GM23338 (cell line): ENCODE measurements at regions not wholly inside any gene's neighbourhood (a gene's known extent, or its start where the extent isn't known, plus 50 kb on each side); places are given as distances from the start of the nearest gene placed in this dataset.

Source experiments
- ATAC-seq: fragments of 200-7000 bp; cut with Tn5 transposase; 3 replicates; pipeline ENCODE4 v1.9.1; 2020
- DNase-seq: peaks from one replicate; pipeline ENCODE4 v3.0.0-alpha.2; 2015; ENCODE audit warnings: low spot score
- H2AFZ ChIP-seq: fragments of 200-600 bp; sonication (generic); 2 replicates; pipeline ENCODE4 v1.8.0; 2016; ENCODE audit warnings: antibody characterized with exemption, mild to moderate bottlenecking, moderate library complexity
- H3F3A ChIP-seq: fragments of 200-600 bp; sonication (generic); replicated peaks from 2 replicates; pipeline ENCODE4 v1.8.0; 2017; ENCODE audit warnings: antibody characterized with exemption, mixed run types, low read depth
- H3K27ac ChIP-seq: fragments of 200-600 bp; sonication (generic); 2 replicates; pipeline ENCODE4 v1.6.1; 2016; ENCODE audit warnings: low read depth
- H3K27me3 ChIP-seq: fragments of 200-600 bp; sonication (generic); 2 replicates; pipeline ENCODE4 v1.8.0; 2016; ENCODE audit warnings: mild to moderate bottlenecking, mixed run types, moderate library complexity; ENCODE audit not compliant: insufficient read depth
- H3K36me3 ChIP-seq: fragments of 200-600 bp; sonication (generic); 2 replicates; pipeline ENCODE4 v1.8.0; 2016; ENCODE audit warnings: mild to moderate bottlenecking; ENCODE audit not compliant: insufficient read depth
- H3K4me1 ChIP-seq: fragments of 200-600 bp; sonication (generic); 2 replicates; pipeline ENCODE4 v1.8.0; 2016; ENCODE audit warnings: mild to moderate bottlenecking, moderate library complexity; ENCODE audit not compliant: insufficient read depth
- H3K4me2 ChIP-seq: fragments of 200-600 bp; sonication (generic); 2 replicates; pipeline ENCODE4 v1.7.1; 2017; ENCODE audit warnings: mixed run types
- H3K4me3 ChIP-seq: fragments of 200-600 bp; sonication (generic); 2 replicates; pipeline ENCODE4 v1.6.1; 2016; ENCODE audit warnings: mixed run types
- H3K79me2 ChIP-seq: fragments of 200-600 bp; sonication (generic); replicated peaks from 2 replicates; pipeline ENCODE4 v1.8.0; 2017; ENCODE audit warnings: mild to moderate bottlenecking; ENCODE audit not compliant: insufficient read depth
- H3K9me2 ChIP-seq: fragments of 200-600 bp; sonication (generic); 2 replicates; pipeline ENCODE4 v1.8.0; 2017; ENCODE audit not compliant: insufficient read depth
- H4K20me1 ChIP-seq: fragments of 200-600 bp; sonication (generic); replicated peaks from 2 replicates; pipeline ENCODE4 v1.8.0; 2017; ENCODE audit warnings: mild to moderate bottlenecking; ENCODE audit not compliant: insufficient read depth
- H3K27ac Mint-ChIP-seq: 2 replicates; pipeline ENCODE4 v1.8.0; 2020; ENCODE audit warnings: inconsistent platforms, mild to moderate bottlenecking, moderate library complexity, mixed read lengths
- H3K27me3 Mint-ChIP-seq: 3 replicates; pipeline ENCODE4 v1.8.0; 2022; ENCODE audit warnings: low read depth, mild to moderate bottlenecking, moderate library complexity, mixed read lengths, inconsistent platforms; ENCODE audit not compliant: insufficient read depth, poor library complexity
- H3K36me3 Mint-ChIP-seq: 3 replicates; pipeline ENCODE4 v1.8.0; 2021; ENCODE audit warnings: low read depth, mild to moderate bottlenecking, inconsistent platforms, moderate library complexity, mixed read lengths
- H3K4me1 Mint-ChIP-seq: 3 replicates; pipeline ENCODE4 v1.8.0; 2020; ENCODE audit warnings: mild to moderate bottlenecking, inconsistent platforms, mixed read lengths
- H3K4me3 Mint-ChIP-seq: 3 replicates; pipeline ENCODE4 v1.8.0; 2021; ENCODE audit warnings: moderate library complexity, mild to moderate bottlenecking, inconsistent platforms, mixed read lengths
- H3K9me3 Mint-ChIP-seq: 3 replicates; pipeline ENCODE4 v1.8.0; 2020; ENCODE audit warnings: moderate library complexity, mild to moderate bottlenecking, inconsistent platforms, mixed read lengths
- CREB1 ChIP-seq: fragments of 250-450 bp; sonication (Bioruptor Pico); IDR thresholded peaks from 2 replicates; pipeline ENCODE4 v1.5.0; 2020; ENCODE audit warnings: low read depth, mild to moderate bottlenecking, moderate library complexity
- CTCF ChIP-seq, 2 experiments: fragments of 200-600 bp in 1 of 2; sonication (generic) in 1 of 2; conservative IDR thresholded peaks; 2 replicates each; pipeline versions ENCODE4 v1.5.1 to v1.6.1; 2016 to 2017; ENCODE audit warnings: antibody characterized with exemption in 2 of 2, low read depth in 2 of 2, mild to moderate bottlenecking in 2 of 2, moderate library complexity in 1 of 2
- ETS1 ChIP-seq: IDR thresholded peaks from 2 replicates; pipeline ENCODE4 v1.6.1; 2016; ENCODE audit warnings: antibody characterized with exemption
- JUNB ChIP-seq: IDR thresholded peaks from one replicate; pipeline ENCODE4 v1.6.1; 2016; ENCODE audit warnings: antibody characterized with exemption; ENCODE audit not compliant: unreplicated experiment
- NANOG ChIP-seq: IDR thresholded peaks from 2 replicates; pipeline ENCODE4 v1.6.1; 2016; ENCODE audit warnings: antibody characterized with exemption, borderline replicate concordance
- STAT1 ChIP-seq: IDR thresholded peaks from one replicate; pipeline ENCODE4 v1.6.1; 2016; ENCODE audit warnings: antibody characterized with exemption; ENCODE audit not compliant: unreplicated experiment
- ZNF114 ChIP-seq: fragments of 250-450 bp; sonication (Bioruptor Pico); IDR thresholded peaks from 2 replicates; pipeline ENCODE4 v1.5.0; 2020; ENCODE audit warnings: mild to moderate bottlenecking, moderate library complexity
- ZNF331 ChIP-seq: fragments of 250-450 bp; sonication (Bioruptor Pico); IDR thresholded peaks from 2 replicates; pipeline ENCODE4 v1.5.0; 2020; ENCODE audit warnings: low read depth, mild to moderate bottlenecking, moderate library complexity
- ZNF462 ChIP-seq: fragments of 250-450 bp; sonication (Bioruptor Pico); IDR thresholded peaks from 2 replicates; pipeline ENCODE4 v1.5.0; 2020; ENCODE audit warnings: mild to moderate bottlenecking, moderate library complexity
- TF ChIP-seq, protein P1 (sequence below): IDR thresholded peaks from one replicate; pipeline ENCODE4 v1.6.1; 2018; ENCODE audit warnings: antibody characterized with exemption; ENCODE audit not compliant: unreplicated experiment

DNA sequence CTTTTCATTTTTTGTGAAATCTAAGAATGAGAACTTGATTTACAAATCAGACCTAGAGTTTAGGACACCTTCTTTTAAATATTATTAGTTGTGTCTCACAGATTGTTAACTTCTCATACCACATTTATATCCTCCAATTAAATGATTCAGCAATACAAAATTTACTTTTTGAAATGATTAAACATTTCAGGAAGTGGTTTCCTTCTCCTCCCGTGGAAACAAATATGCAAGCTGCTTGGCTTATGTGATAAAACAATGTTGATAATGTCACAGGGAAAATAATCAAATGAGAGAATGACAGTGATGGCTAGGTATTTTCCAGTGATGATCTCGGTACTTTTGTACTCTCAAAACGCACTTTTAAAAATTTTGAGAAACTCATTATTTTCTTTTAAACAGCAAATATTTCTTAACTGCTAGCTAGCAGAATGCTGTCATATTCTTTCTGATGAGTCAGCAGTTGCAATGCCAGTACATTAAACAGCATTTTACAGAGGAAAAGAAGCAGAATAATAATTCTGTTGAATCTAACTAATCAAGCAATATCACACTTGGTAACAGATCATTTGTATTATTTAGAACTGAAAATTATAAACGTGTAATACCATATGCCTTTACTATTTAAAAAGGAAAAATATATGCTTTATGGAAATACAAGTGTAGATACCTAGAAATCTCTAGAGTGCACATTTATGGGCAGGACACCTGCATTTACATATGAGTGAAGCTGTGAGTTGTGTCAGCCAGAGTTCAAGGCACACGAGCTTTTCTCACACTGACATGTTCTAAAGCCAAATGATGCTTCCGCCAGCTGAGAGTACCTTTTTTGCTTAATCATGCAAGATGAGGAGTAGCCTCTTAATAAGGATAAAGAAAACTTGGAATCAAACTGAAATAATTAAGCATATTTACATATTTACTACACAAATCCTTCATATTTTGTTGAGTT, 53.6 kb upstream of the CDH18 start:
- H3K9me2 ChIP-seq: no peaks in the 10 kb centered on the region

More for the DNA sequence above, 53.6 kb upstream of the CDH18 start:
- no peak overlapping the region for H3K4me3 Mint-ChIP-seq
- H3K9me3 Mint-ChIP-seq: peaks cover 4% of the 10 kb centered on the region; the same call in 2 of the 3 replicates
- Histone ChIP-seq H4K20me1 (no peaks in the 10 kb centered on the region), H2AFZ (no peak overlapping the region), H3K36me3 (no peaks in the 10 kb centered on the region), H3K4me1 (no peaks in the 10 kb centered on the region), H3K79me2 (no peaks in the 10 kb centered on the region), H3K4me3 (no peak overlapping the region), H3F3A (no peaks in the 10 kb centered on the region), H3K27me3 (no peaks in the 10 kb centered on the region), H3K27ac (no peak overlapping the region), H3K4me2 (no peak overlapping the region)
- DNase-seq: no peak
- no peaks in the 10 kb centered on the region for H3K27me3 Mint-ChIP-seq
- no peak for ATAC-seq
- H3K27ac Mint-ChIP-seq: no peak overlapping the region
- peaks cover under 1% of the 10 kb centered on the region; the same call in 2 of the 3 replicates for H3K4me1 Mint-ChIP-seq
- TF ChIP-seq ZNF114 (CRISPR knock-in tag): no peak
- TF ChIP-seq ZNF331 (CRISPR knock-in tag): no peak
- TF ChIP-seq ETS1: no peak
- no peak for TF ChIP-seq CREB1 (CRISPR knock-in tag)
- TF ChIP-seq, protein P1, sequence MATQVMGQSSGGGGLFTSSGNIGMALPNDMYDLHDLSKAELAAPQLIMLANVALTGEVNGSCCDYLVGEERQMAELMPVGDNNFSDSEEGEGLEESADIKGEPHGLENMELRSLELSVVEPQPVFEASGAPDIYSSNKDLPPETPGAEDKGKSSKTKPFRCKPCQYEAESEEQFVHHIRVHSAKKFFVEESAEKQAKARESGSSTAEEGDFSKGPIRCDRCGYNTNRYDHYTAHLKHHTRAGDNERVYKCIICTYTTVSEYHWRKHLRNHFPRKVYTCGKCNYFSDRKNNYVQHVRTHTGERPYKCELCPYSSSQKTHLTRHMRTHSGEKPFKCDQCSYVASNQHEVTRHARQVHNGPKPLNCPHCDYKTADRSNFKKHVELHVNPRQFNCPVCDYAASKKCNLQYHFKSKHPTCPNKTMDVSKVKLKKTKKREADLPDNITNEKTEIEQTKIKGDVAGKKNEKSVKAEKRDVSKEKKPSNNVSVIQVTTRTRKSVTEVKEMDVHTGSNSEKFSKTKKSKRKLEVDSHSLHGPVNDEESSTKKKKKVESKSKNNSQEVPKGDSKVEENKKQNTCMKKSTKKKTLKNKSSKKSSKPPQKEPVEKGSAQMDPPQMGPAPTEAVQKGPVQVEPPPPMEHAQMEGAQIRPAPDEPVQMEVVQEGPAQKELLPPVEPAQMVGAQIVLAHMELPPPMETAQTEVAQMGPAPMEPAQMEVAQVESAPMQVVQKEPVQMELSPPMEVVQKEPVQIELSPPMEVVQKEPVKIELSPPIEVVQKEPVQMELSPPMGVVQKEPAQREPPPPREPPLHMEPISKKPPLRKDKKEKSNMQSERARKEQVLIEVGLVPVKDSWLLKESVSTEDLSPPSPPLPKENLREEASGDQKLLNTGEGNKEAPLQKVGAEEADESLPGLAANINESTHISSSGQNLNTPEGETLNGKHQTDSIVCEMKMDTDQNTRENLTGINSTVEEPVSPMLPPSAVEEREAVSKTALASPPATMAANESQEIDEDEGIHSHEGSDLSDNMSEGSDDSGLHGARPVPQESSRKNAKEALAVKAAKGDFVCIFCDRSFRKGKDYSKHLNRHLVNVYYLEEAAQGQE: no peak
- no peak for TF ChIP-seq ZNF462 (CRISPR knock-in tag)
- no peak for TF ChIP-seq CTCF (conservative IDR thresholded peaks at IDR 0.05; ENCODE audit: low read depth in 2 of 2)
- TF ChIP-seq JUNB: no peak
- TF ChIP-seq STAT1: no peak
- no peak for TF ChIP-seq NANOG
- no peaks in the 10 kb centered on the region for H3K36me3 Mint-ChIP-seq
